WERI-Rb-1 (cell line): ENCODE measurements at regions not wholly inside any gene's neighbourhood (a gene's known extent, or its start where the extent isn't known, plus 50 kb on each side); places are given as distances from the start of the nearest gene placed in this dataset.

Source experiments
- DNase-seq: peaks from one replicate; pipeline ENCODE4 v3.0.0-alpha.2; 2020
- H3K27ac ChIP-seq: fragments of 250-450 bp; sonication (Bioruptor Pico); 2 replicates; pipeline ENCODE4 v1.5.1; 2020; ENCODE audit warnings: mild to moderate bottlenecking, moderate library complexity
- H3K27me3 ChIP-seq: fragments of 250-450 bp; sonication (Bioruptor Pico); 2 replicates; pipeline ENCODE4 v1.5.1; 2021; ENCODE audit warnings: mild to moderate bottlenecking, low read depth, moderate library complexity; ENCODE audit not compliant: insufficient read depth, severe bottlenecking
- H3K36me3 ChIP-seq: fragments of 250-450 bp; sonication (Bioruptor Pico); 2 replicates; pipeline ENCODE4 v1.5.1; 2020; ENCODE audit warnings: mild to moderate bottlenecking, moderate library complexity
- H3K4me3 ChIP-seq: 2 replicates; pipeline ENCODE4 v1.5.1; 2011; ENCODE audit warnings: low read depth, mild to moderate bottlenecking, control low read depth, low read length
- H3K9me3 ChIP-seq: fragments of 250-450 bp; sonication (Bioruptor Pico); 2 replicates; pipeline ENCODE4 v1.5.1; 2021; ENCODE audit warnings: mild to moderate bottlenecking, moderate library complexity; ENCODE audit not compliant: severe bottlenecking
- CTCF ChIP-seq: IDR thresholded peaks from 2 replicates; pipeline ENCODE4 v1.5.1; 2011; ENCODE audit warnings: low read depth, mild to moderate bottlenecking, control low read depth, inconsistent platforms, low read length

GRCh38 chr12:42761086-42761485 lies 171.5 kb upstream of the PRICKLE1 start:
- Histone ChIP-seq H3K9me3 (no peaks in the 10 kb centered on the region), H3K4me3 (no peak overlapping the region), H3K27me3 (no peaks in the 10 kb centered on the region), H3K27ac (no peak overlapping the region), H3K36me3 (no peaks in the 10 kb centered on the region)
- no peak for TF ChIP-seq CTCF
- DNase-seq: no peak

GRCh38 chr12:42760550-42760949 lies 171.0 kb upstream of the PRICKLE1 start:
- TF ChIP-seq CTCF: no peak
- H3K36me3 ChIP-seq: no peaks in the 10 kb centered on the region
- no peaks in the 10 kb centered on the region for H3K9me3 ChIP-seq
- DNase-seq: no peak
- H3K4me3 ChIP-seq: no peak overlapping the region
- H3K27me3 ChIP-seq: no peaks in the 10 kb centered on the region
- H3K27ac ChIP-seq: no peak overlapping the region

- H3K4me3 ChIP-seq: no peak overlapping the region
- TF ChIP-seq CTCF: no peak
- DNase-seq: peak; percentile 13
- no peaks in the 10 kb centered on the region for H3K36me3 ChIP-seq
- no peaks in the 10 kb centered on the region for H3K9me3 ChIP-seq
- H3K27ac ChIP-seq: no peak overlapping the region
- no peaks in the 10 kb centered on the region for H3K27me3 ChIP-seq
Measured at GRCh38 chr12:42759622-42760273, 170.2 kb upstream of the PRICKLE1 start.

- TF ChIP-seq CTCF: no peak
- H3K9me3 ChIP-seq: no peaks in the 10 kb centered on the region
- H3K27ac ChIP-seq: no peak overlapping the region
- no peaks in the 10 kb centered on the region for H3K27me3 ChIP-seq
- no peaks in the 10 kb centered on the region for H3K36me3 ChIP-seq
- DNase-seq: no peak
- no peak overlapping the region for H3K4me3 ChIP-seq
Measured at GRCh38 chr12:42758806-42759205, 169.3 kb upstream of the PRICKLE1 start.

- no peak for DNase-seq
- TF ChIP-seq CTCF: no peak
- Histone ChIP-seq H3K36me3 (no peaks in the 10 kb centered on the region), H3K27me3 (no peaks in the 10 kb centered on the region), H3K9me3 (no peaks in the 10 kb centered on the region), H3K27ac (no peak overlapping the region), H3K4me3 (no peak overlapping the region)
Measured at GRCh38 chr12:42757624-42758119, 168.1 kb upstream of the PRICKLE1 start.
